Activated naive CD4-positive, alpha-beta T cell treated with anti-CD3 and anti-CD28 coated beads, Interleukin-2, amount 50 U/mL, for 16 hours (primary cell): ENCODE measurements at regions not wholly inside any gene's neighbourhood (a gene's known extent, or its start where the extent isn't known, plus 50 kb on each side); places are given as distances from the start of the nearest gene placed in this dataset.

Experiments used
- DNase-seq: peaks from one replicate; pipeline ENCODE4 v3.0.0-alpha.2; 2020

DNA sequence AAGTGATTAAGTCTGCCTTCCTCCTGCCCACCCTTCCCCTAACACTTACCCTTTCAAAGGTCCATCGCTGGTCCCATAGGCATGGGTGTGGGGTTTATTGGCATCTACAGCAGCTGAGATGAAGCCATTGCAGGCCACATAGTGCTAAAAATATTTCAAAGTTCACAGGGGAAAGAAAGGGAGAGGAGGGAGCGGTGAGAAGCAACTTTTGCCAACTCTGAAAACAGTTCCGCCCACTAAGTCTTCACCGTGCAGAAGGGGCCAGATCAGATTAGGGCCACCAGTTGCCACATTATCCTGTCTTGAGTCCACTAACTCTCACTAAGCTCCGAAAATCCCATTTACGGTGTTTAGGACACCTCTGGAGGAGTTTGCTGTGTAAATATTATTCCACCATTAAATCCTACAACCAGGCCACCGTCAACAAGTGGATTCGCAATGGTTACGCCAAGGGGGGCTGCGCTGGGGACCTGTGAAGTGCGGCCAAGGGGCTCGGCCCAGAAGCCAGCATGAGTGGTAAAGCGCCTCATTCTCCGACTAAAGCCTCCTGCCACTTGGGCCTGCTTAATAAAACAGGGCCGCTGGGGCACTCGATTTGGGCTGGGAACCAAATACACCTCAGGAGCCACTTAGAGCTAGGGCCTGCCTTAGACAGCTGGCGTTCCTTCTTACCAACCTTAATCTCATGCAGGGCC, 534.9 kb downstream of the MIAT start:
- DNase-seq: no peak

DNA sequence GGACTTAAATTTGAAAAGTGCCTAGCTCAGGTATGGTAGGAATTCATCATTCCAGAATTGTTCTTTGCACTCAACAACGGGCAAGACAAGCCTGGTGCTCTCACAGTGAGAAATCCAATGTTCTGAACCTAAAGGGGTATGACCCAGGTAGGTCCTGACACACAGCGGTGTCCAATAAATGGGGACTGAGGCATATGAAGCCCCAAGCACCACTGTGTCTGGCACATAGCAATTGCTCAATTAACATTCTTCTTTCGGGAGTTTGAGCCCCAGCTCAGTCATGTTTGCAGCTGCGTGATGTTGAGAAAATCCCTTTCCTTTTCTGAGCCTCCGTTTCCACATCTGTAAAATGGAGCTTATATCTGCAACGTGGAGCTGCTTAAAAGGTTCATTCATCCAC, 535.8 kb downstream of the MIAT start:
- no peak for DNase-seq

DNA sequence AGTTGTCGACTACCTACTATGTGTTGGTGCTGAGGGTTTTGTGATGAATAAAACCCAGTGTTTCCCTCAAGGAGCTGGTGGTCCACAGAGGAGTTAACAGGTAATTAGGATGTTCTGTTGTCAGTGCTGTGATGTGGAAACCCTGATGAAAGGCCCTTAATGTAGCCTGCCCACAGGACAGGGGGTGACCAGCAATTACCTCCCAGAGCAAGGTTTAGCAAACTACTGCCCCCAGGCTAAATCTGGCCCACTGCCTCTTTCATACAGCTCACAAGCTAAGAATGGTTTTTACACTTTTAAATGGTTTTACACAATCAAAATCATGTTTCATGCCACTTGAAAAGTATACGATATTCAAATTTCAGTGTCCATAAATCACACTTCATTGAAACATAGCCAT, 536.2 kb downstream of the MIAT start:
- DNase-seq: no peak

DNA sequence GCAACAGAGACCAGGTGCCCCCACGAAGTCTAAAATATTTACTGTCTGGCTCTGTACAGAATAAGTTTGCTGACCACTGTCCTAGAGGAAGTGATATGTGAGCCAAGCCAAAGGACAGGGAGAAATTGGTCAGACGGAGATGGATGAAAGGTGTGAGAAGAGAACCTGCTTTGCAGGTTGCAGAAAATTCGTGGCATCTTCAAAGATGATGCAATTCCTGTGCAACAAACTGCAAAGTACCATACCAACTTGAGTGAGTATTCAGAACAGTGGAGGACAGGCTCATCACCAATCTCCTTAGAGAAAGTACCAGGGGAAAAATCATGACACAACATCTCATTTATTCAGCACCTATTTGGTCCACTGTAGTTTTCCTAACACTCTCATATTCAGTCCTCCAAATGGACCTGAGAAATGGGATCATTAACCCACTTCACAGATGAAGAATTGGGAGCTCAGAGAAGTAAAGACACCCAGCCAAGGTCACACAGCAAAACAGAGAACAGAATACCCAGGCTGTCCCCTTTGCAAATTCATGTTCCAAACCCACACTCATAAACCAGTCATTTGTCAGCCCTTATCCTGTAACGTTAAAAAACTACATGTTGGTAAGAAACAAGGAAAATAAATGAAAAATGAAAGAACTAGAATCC, 536.8 kb downstream of the MIAT start:
- DNase-seq: no peak

DNA sequence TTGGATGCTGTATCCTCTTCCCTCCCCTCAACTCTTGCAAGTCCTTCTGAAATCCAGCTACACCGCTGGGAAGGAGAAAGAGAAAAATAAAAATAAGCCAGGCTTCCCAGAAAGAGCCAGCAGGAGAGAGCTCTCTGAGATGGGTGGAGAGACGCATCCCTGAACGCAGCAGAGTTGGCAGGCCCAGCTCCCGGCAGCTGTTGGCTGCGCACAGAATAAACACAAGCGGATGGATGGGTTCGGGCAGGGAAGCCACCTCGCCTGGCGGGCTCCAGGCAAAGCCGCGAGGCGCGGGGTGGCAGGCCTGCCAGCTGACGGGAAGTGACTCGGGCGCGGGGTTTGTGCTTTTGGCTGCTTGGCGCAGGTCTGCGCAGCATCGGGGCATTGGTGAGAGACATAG, 537.7 kb downstream of the MIAT start:
- DNase-seq: no peak

DNA sequence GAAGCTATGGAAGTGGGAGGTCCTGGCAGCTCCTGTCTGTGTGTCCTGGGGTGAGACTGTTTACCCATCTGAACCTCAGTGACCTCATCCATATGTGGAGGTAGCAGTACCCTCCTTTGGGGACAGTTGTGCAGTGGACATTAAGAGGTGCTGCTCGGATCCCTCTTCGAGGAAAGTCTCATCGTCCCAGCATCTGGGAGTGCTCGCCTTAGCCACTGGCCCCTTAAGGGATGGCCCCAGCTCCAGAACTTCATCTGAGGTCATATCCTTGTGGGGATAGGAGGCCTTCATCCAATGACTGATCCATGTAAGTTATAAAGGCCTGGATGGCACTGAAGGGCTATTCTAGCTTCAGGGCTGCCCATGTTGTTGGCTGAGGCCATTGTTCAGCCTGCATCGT, 538.1 kb downstream of the MIAT start:
- no peak for DNase-seq

DNA sequence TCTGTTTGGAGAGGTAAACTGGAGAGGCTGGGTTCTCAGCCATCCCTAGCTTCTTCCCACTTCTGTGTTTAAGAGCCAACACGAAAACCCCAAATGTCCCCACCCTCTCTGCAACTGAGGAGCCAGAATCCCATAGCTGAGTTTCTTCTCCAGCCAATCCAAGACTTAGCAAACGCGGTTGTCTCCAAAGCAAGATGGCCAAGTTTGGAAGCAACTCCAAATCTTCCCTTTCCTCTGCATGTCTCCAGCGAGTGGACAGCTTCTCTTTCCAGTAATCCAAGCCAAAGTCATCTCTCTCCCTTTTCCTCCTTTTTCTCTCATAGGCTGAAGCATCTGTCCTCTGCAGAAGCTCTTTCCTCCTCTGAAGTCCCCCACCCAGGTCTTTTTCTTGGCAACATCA, 539.2 kb downstream of the MIAT start:
- no peak for DNase-seq

DNA sequence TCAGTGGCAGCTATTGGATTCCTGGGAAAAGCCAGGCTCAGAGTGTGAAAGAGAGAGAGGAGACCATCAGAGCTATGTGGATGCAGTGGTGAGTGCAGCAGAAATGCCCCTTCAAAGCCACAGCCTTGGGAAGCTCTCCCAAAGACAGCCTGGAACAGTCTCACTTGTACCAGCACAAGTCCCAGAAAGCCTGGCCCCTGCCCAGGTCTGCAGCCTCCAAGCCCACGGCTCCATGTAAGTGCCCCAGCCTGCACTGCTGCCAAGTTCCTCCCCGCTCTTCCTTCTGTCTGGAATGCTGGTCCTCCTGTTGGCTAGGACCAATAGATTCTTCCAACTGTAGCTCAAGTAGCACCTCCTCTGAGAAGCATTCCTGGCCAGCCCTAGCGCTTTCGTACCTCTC, 539.7 kb downstream of the MIAT start:
- no peak for DNase-seq

DNA sequence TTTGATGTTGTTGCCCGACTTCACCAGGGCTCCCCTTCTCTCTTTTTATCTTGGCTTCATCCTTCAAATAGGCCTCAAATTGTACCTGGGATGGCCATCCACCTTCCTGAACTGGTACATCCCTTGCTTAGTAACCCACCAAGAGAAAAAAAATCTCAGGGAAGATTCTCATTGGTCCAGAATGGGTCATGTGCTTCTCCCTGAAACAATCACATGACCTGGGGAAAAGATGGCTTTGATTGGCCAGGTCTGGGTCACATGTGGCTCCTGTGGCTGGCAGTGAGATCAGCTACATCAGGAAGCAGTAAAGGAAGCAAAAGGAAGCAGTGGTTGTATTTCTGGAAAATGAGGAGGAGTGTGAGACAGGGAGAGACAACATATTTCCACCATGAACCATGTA, 540.2 kb downstream of the MIAT start:
- DNase-seq: no peak

DNA sequence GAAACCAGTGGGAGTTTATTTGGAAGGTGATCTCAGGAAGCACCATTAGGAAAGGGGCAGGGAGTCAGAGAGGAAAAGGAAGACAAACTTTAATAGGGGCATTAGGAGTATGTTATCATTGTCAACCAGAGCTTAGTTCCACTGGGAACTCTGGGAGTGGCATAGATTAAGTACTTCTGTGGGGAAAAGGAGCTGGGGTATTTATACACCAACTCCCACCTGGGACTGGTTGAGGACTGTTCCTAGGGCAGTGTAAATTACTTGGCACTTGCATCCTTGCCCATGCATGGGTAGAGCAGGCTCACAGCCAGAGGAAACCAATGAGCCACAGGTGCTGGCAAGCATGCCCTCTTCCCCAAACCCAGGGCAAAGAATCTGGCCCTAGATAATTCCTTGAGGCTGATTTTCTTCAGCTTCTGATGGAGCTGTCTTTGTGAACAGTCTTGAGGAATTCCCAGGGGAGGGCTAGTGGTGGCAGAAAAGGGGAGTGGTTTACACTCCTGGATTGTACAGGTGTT, 541.2 kb downstream of the MIAT start:
- no peak for DNase-seq

DNA sequence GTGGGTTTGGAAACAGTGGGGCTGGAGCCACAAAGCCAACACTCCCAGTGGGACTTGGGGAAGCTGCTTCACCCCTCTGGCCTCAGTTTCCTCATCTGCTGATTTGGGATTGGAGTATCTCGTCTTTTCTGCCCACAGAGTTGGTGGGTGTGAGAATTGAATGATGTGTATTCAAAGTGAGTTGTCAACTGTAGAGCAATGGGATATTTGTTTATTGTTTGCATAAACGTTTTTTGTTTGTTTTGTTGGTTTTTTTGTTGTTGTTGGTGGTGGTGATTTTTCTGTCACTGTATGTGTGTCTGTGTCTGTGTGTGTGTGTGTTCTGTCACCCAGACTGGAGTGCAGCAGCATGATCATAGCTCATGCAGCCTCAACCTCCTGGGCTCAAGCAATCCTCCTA, 542.0 kb downstream of the MIAT start:
- DNase-seq: no peak

DNA sequence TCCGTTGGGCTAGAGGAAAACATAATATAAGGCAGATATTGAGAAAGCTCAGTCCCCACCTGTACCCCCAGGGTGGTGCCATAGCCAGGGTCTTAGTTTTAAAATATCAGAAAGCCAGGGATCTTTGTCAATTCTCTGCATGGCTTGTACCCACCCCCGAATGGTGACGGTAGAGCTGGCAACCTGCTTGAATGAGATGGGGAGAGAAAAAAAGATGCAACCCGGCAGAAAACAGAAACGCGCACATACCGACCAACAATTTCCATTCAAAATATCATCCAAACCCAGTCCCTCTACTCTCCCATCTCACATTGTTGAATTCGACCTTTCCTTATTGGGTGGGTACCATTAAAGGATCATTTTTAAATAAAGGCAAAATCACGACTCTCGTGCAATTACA, 543.9 kb downstream of the MIAT start:
- no peak for DNase-seq

DNA sequence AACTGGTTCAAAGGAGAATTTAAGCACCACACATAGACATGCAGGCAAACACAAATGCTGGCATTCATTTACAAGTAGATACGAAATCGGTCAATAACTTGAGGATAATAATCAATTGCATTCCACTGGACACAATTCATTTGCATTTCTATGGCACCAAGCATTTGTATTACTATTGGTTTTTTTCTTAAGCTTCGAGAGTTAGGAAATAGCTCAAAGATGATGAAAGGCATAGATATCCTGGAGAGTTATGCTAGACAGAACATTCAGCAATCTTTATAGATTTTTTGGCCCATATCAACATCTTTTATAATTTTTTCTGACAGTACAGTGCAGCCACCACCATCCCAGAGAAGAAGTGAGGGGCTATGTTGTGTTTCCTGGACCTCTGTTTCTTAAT, 544.4 kb downstream of the MIAT start:
- DNase-seq: no peak

DNA sequence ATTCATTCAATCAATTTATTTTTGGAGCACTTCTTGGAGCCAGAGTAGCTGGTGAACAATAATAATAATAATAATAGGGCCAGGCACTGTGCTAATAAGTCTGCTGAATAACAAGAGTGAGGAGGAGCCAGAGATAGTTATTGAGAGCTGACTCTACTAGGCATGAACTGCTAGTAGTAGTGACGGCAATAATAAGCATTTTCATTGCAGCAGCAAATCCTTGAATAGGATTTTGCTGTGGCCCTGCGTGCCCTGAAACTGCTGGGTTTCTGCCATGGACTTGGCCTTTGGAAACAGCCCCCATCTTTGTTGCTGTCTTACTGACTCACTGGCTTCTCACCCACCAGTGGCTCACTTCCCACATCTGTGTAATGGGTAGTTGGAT, 545.9 kb downstream of the MIAT start:
- no peak for DNase-seq

DNA sequence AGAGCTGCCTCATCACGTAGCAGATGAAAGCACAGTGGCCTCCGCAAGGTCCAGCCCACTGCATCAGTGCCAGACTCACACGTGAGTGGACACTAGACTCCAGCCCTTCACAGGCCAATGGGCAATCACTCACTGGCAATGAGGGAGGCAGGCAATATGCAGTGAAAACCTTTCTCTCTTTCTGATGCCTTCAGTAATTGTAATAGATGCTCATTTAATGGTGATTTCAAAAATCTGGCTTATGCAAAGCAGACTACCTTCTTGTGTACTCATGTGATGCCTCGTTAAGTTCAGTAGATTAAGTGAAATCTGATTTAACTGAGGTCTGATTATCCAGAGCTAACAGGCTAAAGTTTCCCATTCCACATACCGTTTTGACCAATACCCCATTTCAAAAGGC, 546.9 kb downstream of the MIAT start:
- no peak for DNase-seq

DNA sequence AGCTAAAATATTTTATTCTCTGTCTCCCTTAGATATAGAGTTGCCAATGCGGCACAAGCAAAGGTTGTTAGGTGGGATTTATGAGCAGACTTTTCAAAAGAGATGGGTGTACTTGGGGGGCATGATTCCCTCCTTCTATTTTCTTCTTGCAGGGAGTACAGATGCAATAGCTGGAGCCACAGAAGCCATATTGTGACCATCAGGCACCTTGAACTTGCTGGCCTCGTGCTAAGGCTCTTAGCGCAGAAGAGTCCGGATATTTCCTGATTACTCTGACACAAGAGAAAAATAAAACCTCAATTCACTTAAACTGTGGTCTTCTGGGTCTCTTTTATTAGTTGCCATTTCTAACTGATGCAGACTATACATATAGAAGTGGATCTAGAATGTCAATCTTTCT, 547.4 kb downstream of the MIAT start:
- DNase-seq: no peak

DNA sequence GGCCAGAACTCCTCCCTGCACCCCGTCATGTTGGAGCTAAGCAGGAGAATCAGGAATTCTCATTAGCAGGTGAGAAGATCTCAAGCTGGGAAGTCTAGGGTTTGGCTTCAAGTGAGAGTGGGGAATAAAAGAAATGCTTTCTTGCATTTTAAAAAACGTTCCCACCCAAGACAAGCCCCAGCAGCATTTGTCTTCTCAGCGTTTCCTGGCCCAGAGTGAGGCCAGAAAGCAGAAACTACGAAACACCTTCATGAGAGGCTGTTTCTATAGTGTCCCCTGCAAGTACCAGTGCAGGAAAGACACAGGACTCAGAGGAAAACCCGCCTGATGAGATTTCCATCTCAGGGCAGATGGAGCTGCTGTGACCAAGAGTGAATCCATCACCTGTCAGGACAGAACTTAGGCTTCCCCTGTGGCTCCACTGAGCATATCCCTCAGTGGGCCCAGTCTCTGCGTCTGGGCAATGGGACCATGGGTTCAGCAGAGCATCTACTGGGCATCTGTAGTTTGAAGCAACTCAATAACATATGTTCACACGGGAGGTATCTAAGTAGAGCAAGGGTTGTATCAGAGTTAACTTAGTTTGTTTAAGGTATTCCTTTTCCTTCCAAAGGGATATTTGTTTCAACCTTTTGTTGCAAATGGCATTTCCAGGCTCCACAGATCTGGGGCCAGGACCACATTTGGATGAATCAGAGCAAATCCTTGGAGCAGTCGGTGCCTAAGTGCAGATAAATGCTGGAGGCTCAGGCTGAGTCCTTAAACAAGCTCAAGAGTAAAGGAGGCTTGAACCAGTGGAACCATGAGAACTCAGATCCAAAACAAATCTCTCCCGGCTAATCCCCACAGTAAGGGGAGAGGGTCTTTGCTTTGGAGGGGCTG, 548.3 kb downstream of the MIAT start:
- no peak for DNase-seq

DNA sequence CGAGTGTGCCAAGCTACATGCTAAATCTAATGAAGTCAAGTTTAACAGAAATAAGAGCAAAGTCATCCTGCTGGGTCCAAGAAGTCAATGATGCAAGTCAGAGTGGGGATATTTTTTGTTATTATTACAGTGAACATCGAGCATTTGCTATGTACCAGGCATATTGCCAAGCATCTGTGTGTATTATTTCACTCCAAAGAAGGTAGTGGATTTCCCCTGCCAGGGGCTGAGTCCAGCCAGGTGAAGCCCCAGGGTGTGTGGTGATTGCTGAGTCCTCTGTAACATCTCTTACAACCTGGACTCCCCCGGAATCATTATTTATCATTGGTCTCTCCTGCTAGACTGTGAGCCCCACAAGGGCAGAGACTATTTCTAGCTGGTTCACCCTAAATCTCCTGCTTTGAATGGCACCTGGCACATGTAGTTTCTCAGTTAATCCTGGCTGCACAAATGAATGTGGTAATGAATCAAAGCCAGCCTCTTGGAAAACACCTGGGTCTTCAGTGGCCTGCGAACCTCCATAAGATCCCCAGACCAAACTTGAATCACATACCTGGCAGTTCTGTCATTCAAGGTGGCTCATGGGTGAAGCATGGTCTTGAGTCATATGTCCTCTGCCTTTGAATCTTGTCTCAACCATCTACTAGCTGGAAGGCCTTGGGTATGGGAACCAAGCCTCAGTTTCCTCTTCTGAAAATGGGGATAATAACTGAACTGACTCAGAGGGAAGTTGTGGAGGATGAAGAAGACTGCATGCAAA, 549.2 kb downstream of the MIAT start:
- DNase-seq: no peak

DNA sequence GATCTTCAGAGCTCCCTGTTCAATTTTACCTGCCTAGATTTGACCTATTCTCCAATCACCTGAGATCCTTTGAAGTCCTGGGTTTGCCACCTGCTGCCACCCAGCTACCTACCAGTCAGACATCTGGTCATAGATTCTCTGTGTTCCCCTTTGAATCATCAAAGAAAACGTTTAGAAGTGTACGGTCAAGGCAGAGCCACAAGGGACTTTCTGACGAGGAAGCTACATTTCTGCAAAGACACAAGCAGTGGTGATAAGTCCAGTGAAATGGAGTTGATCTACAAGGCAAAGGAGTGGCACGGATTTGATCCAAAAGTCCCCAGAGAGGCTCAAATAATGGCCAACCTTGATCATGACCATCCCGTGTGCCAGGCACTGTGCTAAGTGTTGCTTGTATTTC, 549.9 kb downstream of the MIAT start:
- no peak for DNase-seq

DNA sequence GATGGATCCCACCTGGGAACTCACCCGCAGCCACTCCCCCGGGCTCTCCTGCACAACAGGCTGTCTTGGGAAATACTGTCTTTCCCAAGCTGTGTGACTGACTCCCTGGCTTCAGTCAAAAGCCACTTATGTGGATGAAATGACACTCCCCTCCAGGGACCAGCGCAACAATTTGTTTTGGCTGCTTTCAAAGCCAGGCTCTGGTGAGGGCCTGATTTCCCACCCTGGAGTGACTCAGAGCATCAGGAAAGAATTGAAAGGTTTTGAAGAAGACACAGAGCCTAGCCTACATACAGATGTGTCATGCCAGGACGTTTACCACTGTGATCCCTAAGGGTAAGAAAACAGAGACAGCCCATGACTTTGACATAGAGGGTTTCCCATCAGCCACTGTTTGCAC, 550.5 kb downstream of the MIAT start:
- no peak for DNase-seq

DNA sequence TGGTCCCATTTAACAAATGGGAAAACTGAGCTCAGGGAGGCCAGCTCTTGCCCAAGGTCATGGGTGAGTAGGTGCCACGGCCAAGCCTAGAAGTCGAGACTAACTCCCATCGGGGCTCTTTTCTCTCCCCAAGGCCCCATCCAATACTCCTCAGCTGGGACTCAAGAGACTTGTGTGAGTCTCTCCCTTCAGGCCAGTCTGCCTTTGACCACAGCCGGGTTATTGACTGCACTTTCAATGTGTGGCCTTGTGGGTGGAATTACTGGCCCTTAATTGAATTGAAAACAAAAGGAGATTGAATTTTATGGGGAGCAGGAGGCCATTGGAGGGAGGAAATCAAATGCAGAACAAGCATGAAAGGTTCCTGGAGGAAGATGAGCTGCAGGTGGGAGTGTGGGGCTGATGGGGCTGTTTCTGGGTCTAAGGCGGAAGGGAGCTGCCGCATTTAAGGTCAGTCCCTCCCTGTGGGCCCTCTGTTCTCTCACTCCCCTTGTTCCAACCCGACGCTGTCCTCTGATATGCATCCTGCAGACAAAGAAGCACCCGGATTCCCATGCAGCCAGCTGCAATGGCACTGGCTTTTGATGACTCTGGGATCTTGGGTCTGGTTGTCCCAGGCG, 552.8 kb downstream of the MIAT start:
- DNase-seq: no peak

DNA sequence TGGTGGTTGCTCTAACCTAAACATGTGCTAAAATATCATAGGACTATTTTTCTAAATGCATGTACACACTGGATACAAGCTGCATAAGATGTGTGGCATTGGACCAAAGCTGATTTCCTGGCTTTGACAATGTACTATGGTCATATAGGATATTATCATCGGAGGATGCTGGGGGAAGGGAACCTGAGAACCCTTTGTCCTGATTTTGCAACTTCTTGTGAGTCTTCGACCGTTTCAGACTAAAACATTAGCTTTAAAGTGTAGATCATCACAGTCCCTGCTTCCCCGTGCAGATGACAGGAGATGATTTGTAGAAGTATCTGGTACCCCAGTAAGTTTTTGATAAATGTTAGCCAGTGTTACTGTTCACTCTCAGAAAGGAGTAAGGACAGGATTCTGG, 554.7 kb downstream of the MIAT start:
- DNase-seq: no peak
